NCI-H82 (cell line): ENCODE measurements at regions not wholly inside any gene's neighbourhood (a gene's known extent, or its start where the extent isn't known, plus 50 kb on each side); places are given as distances from the start of the nearest gene placed in this dataset.
"Not testable (repeated sequence)": the region's sequence is repeated elsewhere in the genome, so short reads cannot be mapped to it uniquely, and the experiment has no call there.

Experiments used
- DNase-seq: peaks from one replicate; lab custom pipeline; 2025; lab: John Stamatoyannopoulos, UW

DNA sequence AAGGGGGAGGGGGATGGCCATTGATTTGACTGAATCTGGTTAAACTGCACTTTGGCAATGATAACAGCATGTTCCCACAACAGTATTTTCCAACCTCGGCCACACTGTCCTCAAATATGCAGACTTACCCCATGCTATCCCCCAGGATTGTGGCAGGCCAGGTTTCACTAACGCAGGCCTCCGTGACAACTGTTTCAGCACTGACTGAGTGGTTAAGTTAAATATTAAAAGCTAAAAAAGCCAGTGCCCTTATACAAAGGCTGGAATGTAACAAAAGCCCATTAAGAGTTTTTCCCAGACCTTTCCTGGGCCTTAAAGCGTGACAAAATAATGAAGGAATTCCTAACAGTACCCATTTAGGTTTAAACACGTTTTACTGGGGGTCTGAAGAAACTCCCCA lies 202.9 kb downstream of the USP25 start:
- DNase-seq: no peak

DNA sequence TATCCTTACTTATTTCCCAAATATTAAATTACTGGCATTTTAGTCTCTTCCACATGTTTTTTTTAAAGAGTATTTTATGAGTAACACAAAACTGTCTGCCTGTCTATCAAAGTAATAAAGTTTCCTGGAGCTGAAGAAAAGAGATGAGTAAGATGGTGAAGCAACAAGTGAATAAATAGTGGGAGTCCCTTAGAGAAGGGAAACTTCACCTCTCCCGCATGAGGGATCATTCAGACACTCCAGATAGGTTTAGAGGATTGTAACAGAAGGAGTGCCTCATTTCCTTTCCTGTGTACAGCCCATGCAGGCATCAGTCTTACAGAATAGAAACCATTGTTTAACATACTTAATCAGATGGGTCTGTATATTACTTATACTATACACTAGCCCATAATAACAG lies 205.7 kb downstream of the USP25 start:
- DNase-seq: no peak

DNA sequence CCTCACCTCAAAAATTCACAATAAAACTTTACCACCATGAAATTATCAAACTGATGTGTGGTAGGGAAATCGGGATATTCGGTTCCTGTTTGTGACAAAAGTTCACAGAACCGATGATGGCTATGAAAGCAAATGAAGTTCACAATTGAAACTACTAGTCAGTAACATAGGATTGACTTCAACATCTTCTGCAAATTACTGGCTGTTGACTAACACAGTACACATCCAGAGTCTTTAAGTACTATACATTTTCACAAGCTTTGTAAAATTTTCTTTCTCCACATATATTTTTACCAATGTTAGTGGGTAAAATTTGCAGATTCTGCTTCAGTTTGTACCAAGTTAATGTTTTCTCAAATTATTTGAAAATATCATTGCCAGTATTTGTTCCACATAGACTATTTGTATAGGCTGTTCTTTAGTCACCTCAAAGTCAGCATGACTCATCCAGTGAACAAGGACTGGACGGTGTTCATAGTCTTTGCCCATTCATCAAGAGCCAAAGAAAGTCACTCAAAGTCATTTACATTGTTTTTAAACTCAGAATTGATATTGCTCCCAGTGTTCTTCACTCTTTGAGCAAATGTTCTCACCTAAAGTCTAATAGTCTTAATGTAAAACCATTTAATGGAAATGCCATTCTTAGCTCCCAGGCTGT lies 213.4 kb downstream of the USP25 start:
- no peak for DNase-seq

DNA sequence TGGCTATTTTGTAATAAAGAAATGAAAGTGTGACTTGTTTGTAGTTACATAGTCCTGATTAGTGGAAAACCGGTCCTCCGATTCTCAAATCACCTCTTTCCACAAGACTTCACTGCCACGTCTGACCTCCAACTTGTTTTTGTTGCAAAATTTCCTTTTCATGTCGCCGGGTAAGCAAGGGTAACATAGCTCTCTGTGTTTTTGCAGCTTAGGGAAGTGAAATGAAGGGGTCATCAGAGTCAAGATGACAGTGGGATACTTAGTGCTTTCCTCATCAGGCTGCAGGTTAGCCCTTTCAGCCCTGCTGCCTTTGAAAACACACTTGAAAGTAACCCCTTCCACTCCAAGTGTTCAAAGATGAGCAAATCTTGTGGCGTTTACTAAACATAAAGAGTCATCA lies 217.9 kb downstream of the USP25 start:
- no peak for DNase-seq

DNA sequence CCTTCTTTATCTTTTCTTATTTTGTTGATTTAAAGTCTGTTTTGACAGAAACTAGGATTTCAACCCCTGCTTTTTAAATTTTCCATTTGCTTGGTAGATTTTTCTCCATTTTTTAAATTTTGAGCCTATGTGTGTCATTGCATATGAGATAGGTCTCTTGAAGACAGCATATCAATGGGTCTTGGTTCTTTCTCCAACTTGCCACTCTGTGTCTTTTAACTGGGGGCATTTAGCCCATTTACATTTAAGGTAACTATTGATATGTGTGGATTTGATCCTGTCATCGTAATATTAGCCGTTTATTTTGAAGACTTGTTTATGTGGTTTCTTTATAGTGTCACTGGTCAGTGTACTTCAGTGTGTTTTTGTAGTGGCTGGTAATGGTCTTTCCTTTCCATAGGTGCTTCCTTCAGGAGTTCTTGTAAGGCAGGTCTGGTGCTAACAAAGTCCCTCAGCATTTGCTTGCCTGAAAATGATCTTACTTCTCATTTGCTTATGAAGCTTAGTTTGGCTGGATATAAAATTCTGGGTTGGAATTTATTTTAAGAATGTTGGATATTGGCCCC lies 223.9 kb downstream of the USP25 start:
- DNase-seq: no peak

DNA sequence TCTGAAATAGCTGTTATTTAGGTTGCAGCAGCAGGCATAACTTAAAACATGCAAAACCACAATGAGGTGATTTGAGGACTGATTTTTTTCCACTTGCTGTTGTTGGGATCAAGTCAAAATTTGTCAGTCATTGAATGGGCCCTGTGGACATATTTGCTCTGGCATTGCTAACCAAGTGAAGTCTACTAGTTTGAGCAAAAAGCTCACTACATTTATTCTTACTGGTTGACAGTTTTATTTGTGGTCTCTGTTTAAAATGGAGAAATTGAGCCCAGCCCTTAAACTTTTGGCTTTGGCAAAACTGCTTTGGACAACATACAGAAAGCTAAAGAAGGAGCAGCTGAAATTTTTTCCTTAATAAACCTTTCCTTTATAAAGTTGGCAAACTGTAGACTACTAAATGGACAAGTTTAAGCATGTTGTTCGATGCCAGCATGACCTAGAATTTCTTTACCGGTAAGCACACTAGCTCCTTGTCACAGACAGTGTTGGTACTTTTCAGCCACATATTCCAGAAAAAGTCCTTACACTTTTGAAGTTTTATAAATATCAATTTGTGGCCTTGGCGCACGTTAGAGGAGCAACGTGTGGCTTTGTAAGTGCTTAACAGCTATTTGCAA lies 234.6 kb downstream of the USP25 start:
- DNase-seq: no peak

DNA sequence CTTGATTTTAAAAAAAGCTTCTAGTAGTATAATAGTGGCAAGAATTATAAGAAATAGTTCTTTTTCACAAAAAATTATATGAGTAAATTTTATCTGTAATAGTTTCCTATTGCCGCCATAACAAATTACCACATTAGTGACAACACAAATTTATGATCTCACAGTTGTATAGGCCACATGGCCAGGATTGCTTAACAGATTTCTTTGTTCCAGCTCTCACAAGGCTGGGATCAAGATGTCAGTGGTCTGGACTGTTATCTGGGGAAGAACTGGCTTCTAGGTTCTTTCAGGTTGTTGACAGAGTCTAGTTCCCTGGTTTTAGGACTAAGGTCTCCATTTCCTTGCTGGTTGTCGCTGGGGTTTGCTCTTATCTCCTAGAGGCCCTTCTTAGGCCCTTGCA lies 236.4 kb downstream of the USP25 start:
- DNase-seq: peak; percentile 38

DNA sequence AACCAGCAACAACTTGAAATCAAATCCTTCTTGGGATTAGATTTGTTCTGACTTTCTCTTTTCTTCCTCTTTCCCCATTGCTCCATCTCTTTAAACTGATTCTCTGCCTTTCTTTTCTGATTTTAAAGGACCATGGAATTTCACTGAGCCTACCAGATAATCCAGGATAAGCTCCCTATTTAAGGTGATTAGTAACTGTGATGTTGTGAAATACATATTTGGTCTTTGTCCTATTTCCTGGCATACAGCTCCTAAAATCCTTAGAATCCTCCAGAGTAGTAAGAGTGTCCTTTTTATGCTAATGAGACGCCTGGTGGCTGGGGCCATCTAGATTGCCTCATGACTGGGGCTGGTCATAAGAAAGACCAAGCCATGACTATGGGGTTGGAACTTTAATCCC lies 236.9 kb downstream of the USP25 start:
- DNase-seq: peak; percentile 38

DNA sequence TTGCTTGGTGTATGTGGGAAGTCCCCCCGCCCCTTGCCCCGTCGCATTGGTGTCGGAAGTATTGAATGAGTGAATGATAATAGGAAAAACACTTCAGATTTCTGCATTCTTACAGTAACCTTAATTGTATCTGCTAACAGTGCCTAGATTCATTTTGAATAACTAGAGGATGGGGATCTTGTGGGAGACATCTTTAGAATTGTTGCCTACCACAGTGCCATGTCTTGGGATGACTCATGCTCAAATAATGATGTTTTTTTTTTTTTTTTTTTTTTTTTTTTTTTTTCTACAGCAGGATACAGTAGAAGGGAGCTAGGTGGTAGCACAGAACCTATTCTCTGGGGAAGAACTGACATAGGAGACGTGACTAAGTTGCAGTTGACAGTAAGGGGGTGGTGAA lies 237.9 kb downstream of the USP25 start:
- no peak for DNase-seq

DNA sequence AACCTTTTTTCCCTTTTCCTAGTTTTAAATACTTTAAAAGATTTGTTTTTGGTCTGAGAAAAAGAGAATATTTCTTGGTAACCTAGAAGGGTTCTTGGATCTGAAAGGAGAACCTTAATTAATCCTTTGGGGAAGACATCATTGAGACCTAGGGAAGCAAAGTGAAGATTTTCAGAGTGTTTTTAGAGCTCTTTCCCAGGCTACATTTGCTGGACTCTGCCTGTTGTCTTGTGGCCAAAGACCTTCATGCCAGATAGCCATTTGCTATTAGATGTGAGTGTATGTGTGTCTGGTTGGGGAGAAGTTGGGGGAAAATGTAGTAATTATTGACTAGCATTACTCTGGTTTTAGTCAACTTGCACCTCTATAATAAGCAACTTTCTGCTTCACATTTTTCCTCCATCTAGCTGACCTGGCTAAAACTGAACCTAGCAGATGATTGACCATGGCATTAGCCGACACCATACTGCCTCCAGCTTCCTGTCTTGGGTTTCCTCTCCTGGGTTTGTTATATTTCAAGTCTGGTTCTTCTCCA lies 239.1 kb downstream of the USP25 start:
- no peak for DNase-seq

DNA sequence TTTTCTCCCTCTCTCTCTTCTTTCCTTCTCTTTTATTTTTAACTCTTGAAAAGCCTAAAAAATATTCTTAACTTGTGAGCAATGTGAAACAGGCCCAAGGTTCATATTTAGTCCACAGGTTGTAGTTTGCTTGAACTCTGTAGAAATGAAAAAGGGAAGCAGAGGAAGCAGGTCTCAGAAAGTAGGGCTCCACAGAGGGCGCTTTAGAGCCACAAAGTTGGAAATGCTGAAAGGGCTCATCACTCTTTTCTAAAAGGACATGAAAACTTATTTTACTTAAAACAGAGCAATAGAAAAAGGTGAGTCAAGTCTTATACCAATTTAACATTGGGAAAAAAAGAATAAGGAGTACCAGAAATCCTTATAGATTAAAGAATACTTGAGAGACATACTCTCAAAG lies 247.0 kb downstream of the USP25 start:
- DNase-seq: peak; percentile 39

DNA sequence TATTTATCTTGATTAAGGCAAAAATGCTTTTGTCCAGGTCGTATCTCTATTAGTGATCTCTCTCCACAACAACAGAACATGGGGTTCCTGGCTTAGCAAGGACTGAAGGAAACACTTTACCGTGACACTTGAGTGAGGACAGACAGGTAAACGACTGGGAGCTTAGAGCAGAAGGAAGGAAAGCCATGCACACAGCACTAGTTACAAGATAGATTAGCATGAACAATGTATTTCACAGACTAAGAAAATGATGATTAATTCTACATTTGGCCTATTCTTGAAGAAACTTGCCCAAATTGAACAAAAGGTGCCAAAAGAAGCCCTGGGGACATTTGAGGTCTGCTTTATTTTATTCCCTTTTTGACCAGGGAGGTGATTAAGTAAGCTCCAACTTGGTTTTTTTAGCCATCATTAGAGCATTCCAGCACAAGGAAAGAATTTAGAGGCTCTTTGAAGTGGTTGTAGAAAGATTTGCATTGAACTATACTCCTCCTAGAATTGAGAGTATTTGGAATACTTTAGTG lies 248.5 kb downstream of the USP25 start:
- no peak for DNase-seq

DNA sequence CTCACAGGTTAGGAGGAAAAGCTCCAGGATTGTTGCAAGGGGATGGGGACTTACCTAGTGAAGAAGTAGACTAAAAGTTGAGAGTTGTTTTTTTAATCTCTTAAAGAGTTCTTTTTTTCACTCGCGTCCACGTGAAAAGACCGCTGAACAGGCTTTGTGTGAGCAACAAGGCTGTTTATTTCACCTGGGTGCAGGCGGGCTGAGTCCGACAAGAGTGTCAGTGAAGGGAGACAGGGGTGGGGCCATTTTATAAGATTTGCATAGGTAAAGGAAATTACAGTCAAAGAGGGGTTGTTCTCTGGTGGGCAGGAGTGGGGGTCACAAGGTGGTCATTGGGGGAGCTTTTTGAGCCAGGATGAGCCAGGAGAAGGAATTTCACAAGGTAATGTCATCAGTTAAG lies 249.7 kb downstream of the USP25 start:
- DNase-seq: not testable (repeated sequence)

DNA sequence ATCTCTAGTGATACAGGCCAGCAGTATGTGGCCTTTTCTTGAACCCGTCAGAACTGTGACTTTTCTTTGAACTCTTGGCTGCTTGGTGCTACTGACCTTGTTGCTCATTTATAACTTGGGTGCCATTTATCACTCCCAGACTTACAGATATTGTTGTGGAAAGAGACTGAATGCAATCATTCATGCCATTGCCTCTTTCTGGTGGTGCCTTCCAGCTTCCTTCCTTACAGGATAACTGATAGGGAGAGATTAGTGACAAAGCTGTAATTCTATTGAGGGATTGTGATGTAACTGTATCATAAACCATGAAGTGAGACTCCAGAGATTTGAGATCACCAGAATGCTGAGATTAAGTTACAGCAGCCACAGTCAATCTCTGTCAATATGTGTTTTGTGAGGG lies 256.5 kb downstream of the USP25 start:
- peak; percentile 94 for DNase-seq

DNA sequence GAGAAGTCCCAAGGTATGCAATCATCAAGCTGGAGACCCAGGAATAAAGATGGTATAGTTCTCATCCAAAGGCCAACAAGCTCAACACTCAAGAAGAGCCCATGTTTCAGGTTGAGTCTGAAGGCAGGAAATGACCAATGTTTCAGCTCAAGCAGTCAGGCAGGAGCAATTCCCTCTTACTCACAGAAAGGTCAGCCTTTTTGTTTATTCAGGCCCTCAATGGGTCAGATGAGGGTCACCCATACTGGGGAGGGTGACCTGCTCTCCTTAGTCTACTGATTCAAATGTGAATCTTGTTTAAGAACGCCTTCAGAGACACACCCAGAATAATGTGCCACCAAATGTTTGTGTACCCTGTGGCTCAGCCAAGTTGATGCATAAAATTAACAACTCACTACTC lies 262.4 kb downstream of the USP25 start:
- DNase-seq: no peak

DNA sequence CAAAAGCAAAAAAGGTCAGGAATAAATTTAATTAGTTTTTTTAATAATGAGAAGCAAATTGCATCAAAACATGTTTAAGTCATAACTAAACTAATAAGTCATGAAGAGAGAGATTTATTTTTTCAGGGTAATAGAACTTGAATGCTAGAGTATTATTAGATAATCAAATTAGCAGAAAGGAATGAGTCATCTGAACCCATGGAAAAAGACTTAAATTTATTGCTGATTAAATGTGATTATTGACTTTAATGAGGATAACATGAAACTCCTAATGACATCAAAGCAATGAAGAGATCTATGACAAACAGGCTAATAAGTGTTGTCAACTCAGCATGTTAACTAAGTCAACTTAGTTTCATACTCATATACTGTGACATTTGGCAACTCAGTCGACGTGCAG lies 264.2 kb downstream of the USP25 start:
- peak; percentile 50 for DNase-seq

DNA sequence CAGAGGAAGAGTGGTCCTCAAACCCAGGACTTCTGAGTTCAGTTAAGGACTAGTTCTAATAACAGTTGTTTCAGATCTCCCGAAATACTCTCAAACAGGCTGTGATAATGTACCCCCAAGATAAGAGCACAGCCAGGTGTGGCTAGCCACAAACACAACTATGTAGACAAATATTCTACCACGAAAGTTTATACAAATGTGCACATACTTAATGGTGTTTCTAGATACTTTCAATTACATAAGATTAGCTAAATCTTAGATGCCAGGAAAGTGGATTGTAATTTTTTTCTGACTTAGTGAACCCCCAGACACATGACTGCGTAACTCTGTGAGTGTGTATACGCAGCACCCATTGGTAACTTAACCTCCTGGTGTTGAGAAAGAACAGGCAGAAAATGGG lies 270.0 kb downstream of the USP25 start:
- peak; percentile 30 for DNase-seq

DNA sequence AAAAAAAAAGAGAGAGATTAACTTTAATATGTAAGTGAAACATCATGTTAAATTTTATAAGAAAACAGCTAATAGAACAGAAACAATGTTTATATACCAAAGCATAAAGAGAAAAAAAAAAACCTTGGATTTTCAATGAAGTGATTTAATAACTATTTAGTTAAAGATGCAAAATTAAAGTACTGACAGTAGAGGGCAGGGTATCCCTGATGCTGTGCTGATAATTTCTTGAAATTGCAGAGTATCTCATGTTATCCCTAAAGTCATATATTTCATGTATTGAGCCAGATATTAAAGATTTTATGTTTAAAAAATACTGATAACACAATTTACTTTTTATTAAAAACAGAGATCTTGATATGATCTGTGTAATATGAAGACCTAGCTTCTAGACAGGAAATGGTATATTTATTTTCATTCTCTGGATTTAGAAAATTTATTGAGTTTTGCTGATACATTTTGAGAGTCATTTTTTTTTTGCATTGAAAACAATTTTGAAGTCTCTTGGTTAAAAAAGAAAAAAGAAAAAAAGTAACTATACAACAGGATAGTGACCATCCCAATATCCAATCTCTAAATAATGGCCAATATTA lies 273.2 kb downstream of the USP25 start:
- no peak for DNase-seq

DNA sequence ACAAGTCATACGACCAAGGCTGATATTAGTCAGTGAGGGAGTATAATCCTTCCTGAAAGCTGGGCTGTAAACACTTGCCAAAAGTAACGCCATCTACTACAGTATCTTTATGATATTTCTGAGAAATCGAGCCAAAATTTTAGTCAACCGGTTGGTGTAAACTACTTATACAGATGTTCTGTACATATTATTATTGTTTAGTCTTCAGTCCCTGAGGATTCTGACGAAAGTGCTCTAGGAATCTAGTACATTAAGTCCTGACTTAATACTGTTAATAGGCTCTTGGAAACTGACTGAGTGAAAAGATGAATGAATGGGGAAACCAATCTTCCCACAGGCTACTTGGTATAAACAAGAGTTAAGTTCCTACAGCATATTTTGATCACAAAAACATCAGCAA lies 274.3 kb downstream of the USP25 start:
- DNase-seq: peak; percentile 76

DNA sequence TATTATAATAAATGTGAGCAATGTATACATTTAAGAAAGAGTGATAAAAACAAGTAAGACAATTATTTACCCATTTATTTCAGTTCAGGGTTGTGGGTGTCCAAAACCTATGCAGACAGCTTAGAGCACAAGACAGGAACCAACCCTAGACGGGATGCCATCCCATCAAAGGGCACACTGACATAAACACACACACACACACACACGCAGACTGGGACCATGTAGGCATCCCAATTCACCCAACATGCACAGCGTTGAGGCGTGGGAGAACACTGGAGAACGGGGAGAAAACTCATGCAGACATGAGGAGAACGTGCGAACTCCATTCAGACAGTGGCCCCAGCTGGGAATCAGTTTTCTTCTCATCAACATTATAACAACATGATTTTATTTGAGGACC lies 274.7 kb downstream of the USP25 start:
- DNase-seq: no peak

DNA sequence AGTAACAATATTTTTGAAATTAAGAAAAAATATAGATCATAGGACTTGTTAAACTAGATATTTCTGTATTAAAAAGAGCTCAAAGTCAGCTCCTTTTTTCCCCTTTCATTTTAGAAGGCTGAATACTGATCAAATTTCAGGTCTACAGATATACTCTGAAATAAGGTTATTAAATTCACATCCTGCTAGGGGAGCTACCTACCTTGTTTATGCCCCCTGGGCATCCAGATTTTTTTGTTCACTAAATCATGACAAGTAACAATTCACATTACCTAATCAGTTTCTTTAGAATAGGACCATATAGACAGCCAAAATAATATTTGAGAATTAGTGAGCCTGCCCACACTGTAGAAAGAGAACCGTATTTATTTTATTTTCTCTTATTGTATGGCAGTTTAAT lies 276.2 kb downstream of the USP25 start:
- DNase-seq: no peak

DNA sequence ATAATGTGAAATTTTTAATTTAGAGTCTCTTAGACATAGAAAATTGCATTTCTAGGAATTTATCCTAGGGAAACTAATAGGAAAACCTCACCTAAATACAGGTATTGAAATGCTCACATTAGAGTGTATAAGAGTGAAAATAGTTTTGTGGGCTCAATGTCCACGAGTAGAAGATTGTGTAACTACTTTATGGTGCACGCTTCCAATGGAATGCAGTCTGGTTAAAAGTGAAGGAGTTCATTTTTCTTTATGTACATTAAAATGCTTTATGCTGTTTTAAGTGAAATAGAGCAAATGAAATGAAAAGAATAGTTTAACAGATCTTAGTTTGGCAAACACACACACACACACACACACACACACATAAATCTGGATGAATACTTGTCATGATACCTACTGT lies 278.2 kb downstream of the USP25 start:
- DNase-seq: no peak

DNA sequence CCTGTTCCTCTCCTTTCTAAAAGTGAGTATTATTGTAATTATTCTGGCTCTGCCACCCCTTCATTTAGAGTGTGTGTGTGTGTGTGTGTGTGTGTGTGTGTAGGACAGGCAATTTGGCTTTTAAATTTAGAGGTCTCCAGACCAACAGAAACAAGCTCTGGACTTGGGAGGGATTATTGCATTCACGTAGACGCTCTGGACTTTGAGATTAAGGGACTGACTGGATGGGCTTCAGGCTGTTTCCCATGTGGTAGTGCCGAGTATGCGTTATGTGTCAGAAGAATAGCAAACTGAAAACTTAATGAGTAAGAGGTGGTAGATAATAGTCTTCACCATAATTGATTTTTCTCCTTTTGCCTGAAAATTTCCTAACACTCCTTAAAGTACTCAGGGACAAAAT lies 281.9 kb downstream of the USP25 start:
- DNase-seq: no peak
